Natural killer cell (primary cell): ENCODE measurements at regions not wholly inside any gene's neighbourhood (a gene's known extent, or its start where the extent isn't known, plus 50 kb on each side); places are given as distances from the start of the nearest gene placed in this dataset.

Source experiments
- ATAC-seq, 3 donors: fragments of 150-1000 bp in 2 of 3; fragments of 200-7000 bp in 1 of 3; cut with Tn5 transposase; 1 replicate in 1 of 3; 2 replicates in 2 of 3; pipeline ENCODE4 v1.10.0; 2021; ENCODE audit warnings: mild to moderate bottlenecking in 2 of 3, moderate library complexity in 2 of 3
- DNase-seq, 2 donors: peaks; one replicate each; pipeline versions ENCODE4 v3.0.0 to v3.0.0-alpha.2; 2013 to 2021; ENCODE audit warnings: mixed read lengths in 1 of 2
- H3K27ac ChIP-seq: one replicate; pipeline ENCODE4 v1.5.1; 2013; ENCODE audit warnings: mild to moderate bottlenecking, low read length
- H3K27me3 ChIP-seq: one replicate; pipeline ENCODE4 v1.6.1; 2013; ENCODE audit warnings: low read length; ENCODE audit not compliant: control insufficient read depth, insufficient read depth
- H3K36me3 ChIP-seq: one replicate; pipeline ENCODE4 v1.6.1; 2013; ENCODE audit warnings: low read length; ENCODE audit not compliant: control insufficient read depth, insufficient read depth
- H3K4me1 ChIP-seq: one replicate; pipeline ENCODE4 v1.6.1; 2013; ENCODE audit warnings: low read length; ENCODE audit not compliant: control insufficient read depth, insufficient read depth
- H3K4me3 ChIP-seq: one replicate; pipeline ENCODE4 v1.5.1; 2013; ENCODE audit warnings: low read length
- H3K9me3 ChIP-seq: one replicate; pipeline ENCODE4 v1.6.1; 2013; ENCODE audit warnings: low read length; ENCODE audit not compliant: control insufficient read depth, insufficient read depth
- H3K27ac Mint-ChIP-seq, 2 donors: one replicate each; pipeline ENCODE4 v1.8.0; 2022; ENCODE audit warnings: mild to moderate bottlenecking in 2 of 2, mixed read lengths in 2 of 2, moderate library complexity in 1 of 2
- H3K27me3 Mint-ChIP-seq, 2 donors: one replicate each; pipeline ENCODE4 v1.8.0; 2022; ENCODE audit warnings: low read depth in 2 of 2, mixed read lengths in 2 of 2
- H3K36me3 Mint-ChIP-seq: one replicate; pipeline ENCODE4 v1.8.0; 2022; ENCODE audit warnings: mixed read lengths
- H3K4me1 Mint-ChIP-seq, 2 donors: one replicate each; pipeline ENCODE4 v1.8.0; 2022; ENCODE audit warnings: mixed read lengths in 2 of 2
- H3K4me3 Mint-ChIP-seq: one replicate; pipeline ENCODE4 v1.8.0; 2022; ENCODE audit warnings: mild to moderate bottlenecking, moderate library complexity, mixed read lengths
- H3K9me3 Mint-ChIP-seq, 2 donors: one replicate each; pipeline ENCODE4 v1.8.0; 2022; ENCODE audit warnings: mixed read lengths in 2 of 2
- CTCF ChIP-seq: fragments of 200-600 bp; IDR thresholded peaks from one replicate; pipeline ENCODE4 v1.8.0; 2022; ENCODE audit warnings: antibody characterized with exemption
- WGBS: methylation state at CpG from one replicate; pipeline ENCODE4 v1.1.7; 2013; ENCODE audit warnings: missing lambda C conversion rate; ENCODE audit not compliant: insufficient coverage; 5-methylcytosine and 5-hydroxymethylcytosine counted together
- intact Hi-C: fragments of 100-400 bp; cut with micrococcal nuclease; formaldehyde crosslinking; loops from one replicate; pipeline ENCODE4 v1.14.2; 2022

GRCh38 chr6:115854866-115855665, 205.6 kb downstream of the FRK start:
- Histone ChIP-seq H3K4me1 (no peaks in the 10 kb centered on the region), H3K9me3 (no peaks in the 10 kb centered on the region), H3K36me3 (no peaks in the 10 kb centered on the region), H3K4me3 (no peak overlapping the region), H3K27ac (no peak overlapping the region), H3K27me3 (no peaks in the 10 kb centered on the region)
- H3K27ac Mint-ChIP-seq: no peak overlapping the region
- no peaks in the 10 kb centered on the region for H3K36me3 Mint-ChIP-seq
- peaks cover 14 to 26% of the 10 kb centered on the region in 2 donors for H3K9me3 Mint-ChIP-seq
- 95% methylated on average over 34 of the region's 34 CpGs for WGBS
- H3K4me1 Mint-ChIP-seq: no peaks in the 10 kb centered on the region
- H3K4me3 Mint-ChIP-seq: no peak overlapping the region
- no peaks in the 10 kb centered on the region for H3K27me3 Mint-ChIP-seq
- intact Hi-C loops: no loop called here
- DNase-seq (no peak), ATAC-seq (no peak)
- no peak for TF ChIP-seq CTCF

- Histone ChIP-seq H3K27me3 (no peaks in the 10 kb centered on the region), H3K9me3 (no peaks in the 10 kb centered on the region), H3K4me3 (no peak overlapping the region), H3K4me1 (no peaks in the 10 kb centered on the region), H3K27ac (no peak overlapping the region), H3K36me3 (no peaks in the 10 kb centered on the region)
- Mint-ChIP-seq H3K27ac (no peak overlapping the region), H3K9me3 (peaks cover 5 to 15% of the 10 kb centered on the region in 2 donors), H3K36me3 (no peaks in the 10 kb centered on the region), H3K27me3 (no peaks in the 10 kb centered on the region), H3K4me1 (no peaks in the 10 kb centered on the region), H3K4me3 (no peak overlapping the region)
- DNase-seq: no peak
- intact Hi-C loops: no loop called here
- ATAC-seq: no peak
- TF ChIP-seq CTCF: no peak
Measured at GRCh38 chr6:115847671-115848070, 213.0 kb downstream of the FRK start.

GRCh38 chr6:115843945-115844344, 216.7 kb downstream of the FRK start:
- H3K9me3 Mint-ChIP-seq: peaks cover 5 to 12% of the 10 kb centered on the region in 2 donors
- H3K27me3 Mint-ChIP-seq: no peaks in the 10 kb centered on the region
- H3K36me3 ChIP-seq: no peaks in the 10 kb centered on the region
- H3K27ac ChIP-seq: no peak overlapping the region
- ATAC-seq (no peak), DNase-seq (no peak)
- no peaks in the 10 kb centered on the region for H3K4me1 Mint-ChIP-seq
- no peaks in the 10 kb centered on the region for H3K4me1 ChIP-seq
- no peak overlapping the region for H3K27ac Mint-ChIP-seq
- no peak overlapping the region for H3K4me3 Mint-ChIP-seq
- H3K36me3 Mint-ChIP-seq: no peaks in the 10 kb centered on the region
- H3K27me3 ChIP-seq: no peaks in the 10 kb centered on the region
- TF ChIP-seq CTCF: no peak
- intact Hi-C loops: no loop called here
- no peaks in the 10 kb centered on the region for H3K9me3 ChIP-seq
- H3K4me3 ChIP-seq: no peak overlapping the region

GRCh38 chr6:115842338-115842737, 218.4 kb downstream of the FRK start:
- no peaks in the 10 kb centered on the region for H3K9me3 ChIP-seq
- intact Hi-C loops: no loop called here
- Mint-ChIP-seq H3K27ac (no peak overlapping the region), H3K4me3 (no peak overlapping the region), H3K4me1 (no peaks in the 10 kb centered on the region), H3K36me3 (no peaks in the 10 kb centered on the region), H3K9me3 (peaks cover 7 to 9% of the 10 kb centered on the region in 2 donors), H3K27me3 (no peaks in the 10 kb centered on the region)
- DNase-seq: no peak
- H3K27me3 ChIP-seq: no peaks in the 10 kb centered on the region
- no peak for ATAC-seq
- no peak overlapping the region for H3K4me3 ChIP-seq
- no peaks in the 10 kb centered on the region for H3K4me1 ChIP-seq
- no peaks in the 10 kb centered on the region for H3K36me3 ChIP-seq
- 93% methylated on average over 3 of the region's 3 CpGs for WGBS
- no peak overlapping the region for H3K27ac ChIP-seq
- no peak for TF ChIP-seq CTCF
